A549 (cell line): ENCODE measurements at regions not wholly inside any gene's neighbourhood (a gene's known extent, or its start where the extent isn't known, plus 50 kb on each side); places are given as distances from the start of the nearest gene placed in this dataset.
A peak's percentile ranks its signal among the peaks of the same experiment; 100 is the strongest.

Source experiments
- ATAC-seq, 2 experiments: fragments of 200-7000 bp in 1 of 2; fragments of >200 bp in 1 of 2; cut with Nextera tagmentation in 1 of 2; cut with Tn5 transposase in 1 of 2; 3 replicates each; pipeline versions ENCODE4 v1.8.0 to v1.9.1; 2018 to 2020; ENCODE audit warnings: mild to moderate bottlenecking in 1 of 2, moderate library complexity in 1 of 2
- CTCF ChIA-PET: fragments of 300-600 bp; sonication (Branson Sonifier 250); formaldehyde crosslinking; extraction: SDS; loops from one replicate; lab custom pipeline; 2021; ENCODE audit warnings: antibody characterized with exemption, inconsistent platforms; lab: Yijun Ruan, JAX
- POLR2A ChIA-PET: fragments of 350-600 bp; formaldehyde crosslinking; extraction: SDS; loops from one replicate; lab custom pipeline; 2021; ENCODE audit warnings: antibody characterized with exemption, inconsistent platforms; lab: Yijun Ruan, JAX
- DNase-seq, 2 experiments: peaks; one replicate each; pipeline versions ENCODE4 v3.0.0 to v3.0.0-alpha.2; 2011 to 2016; ENCODE audit warnings: low read depth in 1 of 2, low spot score in 1 of 2
- FAIRE-seq: peaks from 2 replicates; lab custom pipeline; 2011; peaks lifted over from hg19 to GRCh38; lab: Jason Lieb, UNC
- H3K27ac ChIP-seq, 2 experiments: fragments of >200 bp; sonication (Bioruptor Twin); formaldehyde crosslinking; 3 replicates each; pipeline ENCODE4 v1.5.1; 2016 to 2017
- H3K4me1 ChIP-seq: fragments of >200 bp; sonication (Bioruptor Twin); formaldehyde crosslinking; 3 replicates; pipeline ENCODE4 v1.6.1; 2016
- H3K4me2 ChIP-seq: fragments of >200 bp; sonication (Bioruptor Twin); formaldehyde crosslinking; 3 replicates; pipeline ENCODE4 v1.6.1; 2016
- H3K4me3 ChIP-seq: fragments of >200 bp; sonication (Bioruptor Twin); formaldehyde crosslinking; 3 replicates; pipeline ENCODE4 v1.5.1; 2016
- H3K9me3 ChIP-seq: fragments of >200 bp; sonication (Bioruptor Twin); formaldehyde crosslinking; 3 replicates; pipeline ENCODE4 v1.6.1; 2016
- ATOH8 ChIP-seq: fragments of 250-450 bp; sonication (Bioruptor Pico); IDR thresholded peaks from 2 replicates; pipeline ENCODE4 v1.5.0; 2020; ENCODE audit warnings: low read depth, mild to moderate bottlenecking, moderate library complexity
- CEBPB ChIP-seq, 2 experiments: fragments of >200 bp in 1 of 2; sonication (Bioruptor Twin) in 1 of 2; formaldehyde crosslinking in 1 of 2; IDR thresholded peaks; 2 replicates each; pipeline ENCODE4 v1.6.1; 2012 to 2016
- ELK1 ChIP-seq: fragments of 150-350 bp; IDR thresholded peaks from 2 replicates; pipeline ENCODE4 v1.6.1; 2014; ENCODE audit warnings: low read depth, mild to moderate bottlenecking, low read length
- FOSB ChIP-seq: fragments of 250-450 bp; sonication (Bioruptor Pico); IDR thresholded peaks from 2 replicates; pipeline ENCODE4 v1.5.0; 2020; ENCODE audit warnings: mild to moderate bottlenecking, moderate library complexity
- GATA3 ChIP-seq: IDR thresholded peaks from 2 replicates; pipeline ENCODE4 v1.6.1; 2012; ENCODE audit warnings: borderline replicate concordance
- HEYL ChIP-seq: fragments of 250-450 bp; sonication (Bioruptor Pico); IDR thresholded peaks from 2 replicates; pipeline ENCODE4 v1.8.0; 2021; ENCODE audit warnings: mild to moderate bottlenecking, moderate library complexity
- KDM1A ChIP-seq: fragments of 200-600 bp; sonication (generic); IDR thresholded peaks from 2 replicates; pipeline ENCODE4 v1.6.1; 2016; ENCODE audit warnings: low read depth, mild to moderate bottlenecking
- MAFK ChIP-seq: fragments of 450-650 bp; IDR thresholded peaks from 2 replicates; pipeline ENCODE4 v1.6.1; 2014; ENCODE audit not compliant: partially characterized antibody
- MYC ChIP-seq: IDR thresholded peaks from 2 replicates; pipeline ENCODE4 v1.6.1; 2012; ENCODE audit warnings: mild to moderate bottlenecking, inconsistent platforms, low read length, improper control_type of control experiment, borderline replicate concordance
- NPAS2 ChIP-seq: fragments of 250-450 bp; sonication (Bioruptor Pico); IDR thresholded peaks from 2 replicates; pipeline ENCODE4 v1.8.0; 2022; ENCODE audit warnings: mild to moderate bottlenecking, moderate library complexity, borderline replicate concordance
- POLR2AphosphoS2 ChIP-seq: conservative IDR thresholded peaks from 2 replicates; pipeline ENCODE4 v1.6.1; 2012; ENCODE audit warnings: low read length, improper control_type of control experiment, inconsistent platforms
- RAD21 ChIP-seq, 2 experiments: fragments of >200 bp in 1 of 2; sonication (Bioruptor Twin) in 1 of 2; formaldehyde crosslinking in 1 of 2; IDR thresholded peaks in 1 of 2; conservative IDR thresholded peaks in 1 of 2; 2 replicates in 1 of 2; 3 replicates in 1 of 2; pipeline ENCODE4 v1.6.1; 2012 to 2018; ENCODE audit warnings: inconsistent platforms in 1 of 2
- SMC3 ChIP-seq: fragments of >200 bp; sonication (Bioruptor Twin); formaldehyde crosslinking; IDR thresholded peaks from 3 replicates; pipeline ENCODE4 v1.6.1; 2018; ENCODE audit warnings: inconsistent platforms
- ZC3H11A ChIP-seq: fragments of 450-650 bp; IDR thresholded peaks from 2 replicates; pipeline ENCODE4 v1.6.1; 2014; ENCODE audit warnings: antibody characterized with exemption, mild to moderate bottlenecking
- ZSCAN20 ChIP-seq: fragments of 250-450 bp; sonication (Bioruptor Pico); IDR thresholded peaks from 2 replicates; pipeline ENCODE4 v1.8.0; 2022; ENCODE audit warnings: mild to moderate bottlenecking, moderate library complexity
- WGBS: methylation state at CpG from one replicate; pipeline ENCODE4 v1.1.6; 2017; ENCODE audit errors: missing lambda C conversion rate; 5-methylcytosine and 5-hydroxymethylcytosine counted together
- TF ChIP-seq, protein P1 (sequence below): IDR thresholded peaks from 2 replicates; pipeline ENCODE4 v1.6.1; 2012
- TF ChIP-seq, protein P2 (sequence below): fragments of 200-600 bp; sonication (generic); IDR thresholded peaks from 2 replicates; pipeline ENCODE4 v1.6.1; 2016; ENCODE audit warnings: antibody characterized with exemption, mild to moderate bottlenecking, moderate library complexity
- TF ChIP-seq, protein P3 (sequence below): fragments of >200 bp; sonication (Bioruptor Twin); formaldehyde crosslinking; IDR thresholded peaks from 3 replicates; pipeline ENCODE4 v1.5.1; 2016

DNA sequence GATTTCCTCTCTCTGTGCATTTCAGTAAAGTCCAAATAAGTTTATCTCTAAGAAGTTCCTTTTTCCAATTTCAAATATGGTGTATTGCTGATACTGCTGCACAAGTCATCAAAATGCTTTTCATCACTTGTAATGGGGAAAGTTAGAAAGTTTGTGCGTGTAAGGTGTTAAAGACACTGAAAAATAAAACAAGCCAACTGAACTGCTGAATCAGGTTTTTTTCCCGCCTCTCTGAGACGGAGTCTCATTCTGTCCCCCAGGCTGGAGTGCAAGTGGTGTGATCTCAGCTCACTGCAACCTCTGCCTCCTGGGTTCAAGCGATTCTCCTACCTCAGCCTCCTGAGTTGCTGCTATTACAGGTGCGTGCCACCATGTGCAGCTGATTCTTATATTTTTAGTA, 400.9 kb downstream of the LRRC70 start:
- Histone ChIP-seq H3K4me1 (no peaks in the 10 kb centered on the region), H3K27ac (no peak overlapping the region), H3K9me3 (no peaks in the 10 kb centered on the region), H3K4me3 (no peak overlapping the region), H3K4me2 (no peak overlapping the region)
- no peak for DNase-seq
- ATAC-seq = no peak
- CTCF ChIA-PET = no interaction called here
- POLR2A ChIA-PET = no interaction called here
- WGBS = 28% methylated on average over 5 of the region's 5 CpGs
- FAIRE-seq = no peak
- TF ChIP-seq MAFK = peak; percentile 51
- TF ChIP-seq, protein P1, sequence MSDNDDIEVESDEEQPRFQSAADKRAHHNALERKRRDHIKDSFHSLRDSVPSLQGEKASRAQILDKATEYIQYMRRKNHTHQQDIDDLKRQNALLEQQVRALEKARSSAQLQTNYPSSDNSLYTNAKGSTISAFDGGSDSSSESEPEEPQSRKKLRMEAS = no peak
- no peak for TF ChIP-seq ELK1
- TF ChIP-seq POLR2AphosphoS2 = no peak
- TF ChIP-seq ATOH8 (CRISPR knock-in tag) = no peak
- TF ChIP-seq, all 56 proteins: peak for 1

DNA sequence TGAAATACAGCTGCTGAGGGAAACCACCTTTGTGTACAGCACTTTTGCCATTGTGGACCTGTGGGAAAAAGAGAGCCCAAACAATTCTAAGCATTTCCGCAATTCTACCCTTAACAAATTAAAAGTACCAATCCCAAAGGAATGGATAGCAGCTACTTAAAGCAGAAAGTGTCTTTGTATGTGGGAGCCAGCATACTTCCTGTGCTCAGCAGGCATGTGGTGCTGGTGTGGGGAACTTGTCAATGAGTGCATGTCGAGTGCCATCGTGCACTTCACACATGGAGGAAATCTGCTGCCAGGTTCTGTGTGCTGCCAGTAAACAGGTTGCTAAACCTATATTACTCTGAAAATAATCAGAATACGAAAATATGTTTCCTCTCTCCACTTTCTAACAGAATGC, 399.0 kb downstream of the LRRC70 start:
- no peak for ATAC-seq
- Histone ChIP-seq H3K27ac (no peak overlapping the region), H3K4me3 (no peak overlapping the region), H3K4me2 (no peak overlapping the region), H3K9me3 (no peaks in the 10 kb centered on the region), H3K4me1 (no peaks in the 10 kb centered on the region)
- TF ChIP-seq FOSB (CRISPR knock-in tag) = no peak
- TF ChIP-seq RAD21 (conservative IDR thresholded peaks at IDR 0.05 in 1 of 2, IDR thresholded peaks at IDR 0.05 in 1 of 2) = no peak
- no peak for TF ChIP-seq HEYL (CRISPR knock-in tag)
- TF ChIP-seq, protein P2, sequence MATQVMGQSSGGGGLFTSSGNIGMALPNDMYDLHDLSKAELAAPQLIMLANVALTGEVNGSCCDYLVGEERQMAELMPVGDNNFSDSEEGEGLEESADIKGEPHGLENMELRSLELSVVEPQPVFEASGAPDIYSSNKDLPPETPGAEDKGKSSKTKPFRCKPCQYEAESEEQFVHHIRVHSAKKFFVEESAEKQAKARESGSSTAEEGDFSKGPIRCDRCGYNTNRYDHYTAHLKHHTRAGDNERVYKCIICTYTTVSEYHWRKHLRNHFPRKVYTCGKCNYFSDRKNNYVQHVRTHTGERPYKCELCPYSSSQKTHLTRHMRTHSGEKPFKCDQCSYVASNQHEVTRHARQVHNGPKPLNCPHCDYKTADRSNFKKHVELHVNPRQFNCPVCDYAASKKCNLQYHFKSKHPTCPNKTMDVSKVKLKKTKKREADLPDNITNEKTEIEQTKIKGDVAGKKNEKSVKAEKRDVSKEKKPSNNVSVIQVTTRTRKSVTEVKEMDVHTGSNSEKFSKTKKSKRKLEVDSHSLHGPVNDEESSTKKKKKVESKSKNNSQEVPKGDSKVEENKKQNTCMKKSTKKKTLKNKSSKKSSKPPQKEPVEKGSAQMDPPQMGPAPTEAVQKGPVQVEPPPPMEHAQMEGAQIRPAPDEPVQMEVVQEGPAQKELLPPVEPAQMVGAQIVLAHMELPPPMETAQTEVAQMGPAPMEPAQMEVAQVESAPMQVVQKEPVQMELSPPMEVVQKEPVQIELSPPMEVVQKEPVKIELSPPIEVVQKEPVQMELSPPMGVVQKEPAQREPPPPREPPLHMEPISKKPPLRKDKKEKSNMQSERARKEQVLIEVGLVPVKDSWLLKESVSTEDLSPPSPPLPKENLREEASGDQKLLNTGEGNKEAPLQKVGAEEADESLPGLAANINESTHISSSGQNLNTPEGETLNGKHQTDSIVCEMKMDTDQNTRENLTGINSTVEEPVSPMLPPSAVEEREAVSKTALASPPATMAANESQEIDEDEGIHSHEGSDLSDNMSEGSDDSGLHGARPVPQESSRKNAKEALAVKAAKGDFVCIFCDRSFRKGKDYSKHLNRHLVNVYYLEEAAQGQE = no peak
- no peak for TF ChIP-seq MYC
- TF ChIP-seq MAFK = no peak
- TF ChIP-seq ATOH8 (CRISPR knock-in tag) = no peak
- TF ChIP-seq, protein P3, sequence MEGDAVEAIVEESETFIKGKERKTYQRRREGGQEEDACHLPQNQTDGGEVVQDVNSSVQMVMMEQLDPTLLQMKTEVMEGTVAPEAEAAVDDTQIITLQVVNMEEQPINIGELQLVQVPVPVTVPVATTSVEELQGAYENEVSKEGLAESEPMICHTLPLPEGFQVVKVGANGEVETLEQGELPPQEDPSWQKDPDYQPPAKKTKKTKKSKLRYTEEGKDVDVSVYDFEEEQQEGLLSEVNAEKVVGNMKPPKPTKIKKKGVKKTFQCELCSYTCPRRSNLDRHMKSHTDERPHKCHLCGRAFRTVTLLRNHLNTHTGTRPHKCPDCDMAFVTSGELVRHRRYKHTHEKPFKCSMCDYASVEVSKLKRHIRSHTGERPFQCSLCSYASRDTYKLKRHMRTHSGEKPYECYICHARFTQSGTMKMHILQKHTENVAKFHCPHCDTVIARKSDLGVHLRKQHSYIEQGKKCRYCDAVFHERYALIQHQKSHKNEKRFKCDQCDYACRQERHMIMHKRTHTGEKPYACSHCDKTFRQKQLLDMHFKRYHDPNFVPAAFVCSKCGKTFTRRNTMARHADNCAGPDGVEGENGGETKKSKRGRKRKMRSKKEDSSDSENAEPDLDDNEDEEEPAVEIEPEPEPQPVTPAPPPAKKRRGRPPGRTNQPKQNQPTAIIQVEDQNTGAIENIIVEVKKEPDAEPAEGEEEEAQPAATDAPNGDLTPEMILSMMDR = no peak
- no peak for TF ChIP-seq SMC3
- TF ChIP-seq ZC3H11A = no peak
- TF ChIP-seq ZSCAN20 (CRISPR knock-in tag) = no peak
- no peak for TF ChIP-seq KDM1A
- no peak for TF ChIP-seq NPAS2 (CRISPR knock-in tag)
- TF ChIP-seq CEBPB (IDR thresholded peaks at IDR 0.05) = no peak
- no peak for TF ChIP-seq GATA3
- TF ChIP-seq, protein P1 = no peak
- WGBS = 18% methylated on average over 4 of the region's 4 CpGs
- no peak for DNase-seq
- ChIA-PET POLR2A (no interaction called here), CTCF (interaction anchor here (1.7 kb wide), 1 partner anchor 9 kb away, joined by 3 read pairs; no protein-coding TSS in a partner anchor)
- no peak for FAIRE-seq
